ENCODE measurements at regions not wholly inside any gene's neighbourhood (a gene's known extent, or its start where the extent isn't known, plus 50 kb on each side); places are given as distances from the start of the nearest gene placed in this dataset.

GRCh38 chr4:127113844-127114362, 518.9 kb upstream of the INTU start:
- TF ChIP-seq GLMP (CRISPR knock-in tag; IDR thresholded peaks at IDR 0.05; ENCODE audit: borderline replicate concordance) (no peak), CBX2 (IDR thresholded peaks at IDR 0.05; ENCODE audit: low read depth, low read length) (no peak), CBX2 (CRISPR knock-in tag; IDR thresholded peaks at IDR 0.05; ENCODE audit: low read depth) (no peak), PRDM10 (CRISPR knock-in tag; IDR thresholded peaks at IDR 0.05; ENCODE audit: low read depth) (no peak)
